ENCODE measurements at regions not wholly inside any gene's neighbourhood (a gene's known extent, or its start where the extent isn't known, plus 50 kb on each side); places are given as distances from the start of the nearest gene placed in this dataset.

DNA sequence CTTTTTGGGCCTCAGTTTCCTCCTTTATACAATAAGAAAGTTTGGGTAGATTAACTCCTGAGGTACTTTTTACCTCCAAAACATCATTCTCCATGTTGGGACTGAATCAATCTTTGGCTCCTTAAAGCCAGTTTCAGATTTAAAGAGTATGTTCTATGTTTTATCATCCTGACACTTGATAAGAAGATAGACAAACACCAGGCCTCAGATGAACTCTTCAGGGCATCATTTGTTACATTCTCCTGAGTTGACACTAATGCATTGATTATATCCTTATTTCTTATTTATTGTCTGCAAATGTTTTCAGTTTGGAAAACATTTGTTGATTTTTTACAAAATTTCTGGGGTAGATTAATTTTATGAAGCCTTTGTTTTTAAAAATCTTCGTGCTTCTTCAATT, 102.7 kb upstream of the CCSER1 start:
- TF ChIP-seq, protein P1, sequence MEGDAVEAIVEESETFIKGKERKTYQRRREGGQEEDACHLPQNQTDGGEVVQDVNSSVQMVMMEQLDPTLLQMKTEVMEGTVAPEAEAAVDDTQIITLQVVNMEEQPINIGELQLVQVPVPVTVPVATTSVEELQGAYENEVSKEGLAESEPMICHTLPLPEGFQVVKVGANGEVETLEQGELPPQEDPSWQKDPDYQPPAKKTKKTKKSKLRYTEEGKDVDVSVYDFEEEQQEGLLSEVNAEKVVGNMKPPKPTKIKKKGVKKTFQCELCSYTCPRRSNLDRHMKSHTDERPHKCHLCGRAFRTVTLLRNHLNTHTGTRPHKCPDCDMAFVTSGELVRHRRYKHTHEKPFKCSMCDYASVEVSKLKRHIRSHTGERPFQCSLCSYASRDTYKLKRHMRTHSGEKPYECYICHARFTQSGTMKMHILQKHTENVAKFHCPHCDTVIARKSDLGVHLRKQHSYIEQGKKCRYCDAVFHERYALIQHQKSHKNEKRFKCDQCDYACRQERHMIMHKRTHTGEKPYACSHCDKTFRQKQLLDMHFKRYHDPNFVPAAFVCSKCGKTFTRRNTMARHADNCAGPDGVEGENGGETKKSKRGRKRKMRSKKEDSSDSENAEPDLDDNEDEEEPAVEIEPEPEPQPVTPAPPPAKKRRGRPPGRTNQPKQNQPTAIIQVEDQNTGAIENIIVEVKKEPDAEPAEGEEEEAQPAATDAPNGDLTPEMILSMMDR (conservative IDR thresholded peaks at IDR 0.05; ENCODE audit: low read length): no peak
- TF ChIP-seq EZH2phosphoT487 (IDR thresholded peaks at IDR 0.05; ENCODE audit: borderline replicate concordance, low read depth, low read length): no peak
